Naive thymus-derived CD4-positive, alpha-beta T cell (primary cell): ENCODE measurements at regions not wholly inside any gene's neighbourhood (a gene's known extent, or its start where the extent isn't known, plus 50 kb on each side); places are given as distances from the start of the nearest gene placed in this dataset.

ENCODE experiments used
- ATAC-seq: fragments of 150-1000 bp; cut with Tn5 transposase; 2 replicates; pipeline ENCODE4 v1.10.0; 2021; ENCODE audit warnings: mild to moderate bottlenecking, moderate library complexity
- CTCF ChIA-PET: fragments of 350-600 bp; sonication (Branson Sonifier 250); formaldehyde crosslinking; loops from one replicate; lab custom pipeline; 2021; ENCODE audit warnings: antibody characterized with exemption; lab: Charles Lee
- POLR2A ChIA-PET: fragments of 350-600 bp; sonication (Branson Sonifier 250); formaldehyde crosslinking; loops from one replicate; lab custom pipeline; 2021; ENCODE audit warnings: antibody characterized with exemption, inconsistent platforms; lab: Charles Lee
- DNase-seq, 9 donors: peaks; one replicate each; pipeline versions ENCODE4 v3.0.0 to v3.0.0-alpha.2; 2020 to 2022; ENCODE audit warnings: mixed read lengths in 1 of 9
- H3K27ac ChIP-seq: one replicate; pipeline ENCODE4 v1.7.0; 2013; ENCODE audit warnings: mild to moderate bottlenecking, low read depth, low read length, moderate library complexity
- H3K27me3 ChIP-seq, 2 donors: one replicate each; pipeline ENCODE4 v1.7.0; 2013; ENCODE audit warnings: low read length in 2 of 2, mild to moderate bottlenecking in 2 of 2, moderate library complexity in 2 of 2; ENCODE audit not compliant: control insufficient read depth in 2 of 2, insufficient read depth in 2 of 2
- H3K36me3 ChIP-seq, 3 experiments: 1 replicate in 2 of 3; 2 replicates in 1 of 3; pipeline ENCODE4 v1.7.0; 2013; ENCODE audit warnings: low read length in 3 of 3, mild to moderate bottlenecking in 3 of 3, moderate library complexity in 1 of 3; ENCODE audit not compliant: insufficient read depth in 3 of 3, control insufficient read depth in 2 of 3
- H3K4me1 ChIP-seq, 2 donors: one replicate each; pipeline ENCODE4 v1.7.0; 2013; ENCODE audit warnings: low read length in 2 of 2, mild to moderate bottlenecking in 2 of 2, moderate library complexity in 1 of 2; ENCODE audit not compliant: control insufficient read depth in 2 of 2, insufficient read depth in 2 of 2
- H3K4me3 ChIP-seq: 2 replicates; pipeline ENCODE4 v1.7.0; 2013; ENCODE audit warnings: mild to moderate bottlenecking, low read length
- H3K9me3 ChIP-seq, 3 experiments: 1 replicate in 2 of 3; 2 replicates in 1 of 3; pipeline ENCODE4 v1.7.0; 2013; ENCODE audit warnings: low read length in 3 of 3; ENCODE audit not compliant: control insufficient read depth in 2 of 3
- H3K27ac Mint-ChIP-seq, 9 donors: one replicate each; pipeline ENCODE4 v1.8.0; 2020 to 2022; ENCODE audit warnings: mixed read lengths in 9 of 9, mild to moderate bottlenecking in 8 of 9, moderate library complexity in 5 of 9, inconsistent platforms in 2 of 9
- H3K27me3 Mint-ChIP-seq, 5 donors: one replicate each; pipeline ENCODE4 v1.8.0; 2021 to 2022; ENCODE audit warnings: mixed read lengths in 5 of 5, mild to moderate bottlenecking in 1 of 5
- H3K36me3 Mint-ChIP-seq, 5 donors: one replicate each; pipeline ENCODE4 v1.8.0; 2020 to 2022; ENCODE audit warnings: mixed read lengths in 5 of 5, mild to moderate bottlenecking in 3 of 5, inconsistent platforms in 1 of 5
- H3K4me1 Mint-ChIP-seq, 7 donors: one replicate each; pipeline ENCODE4 v1.8.0; 2020 to 2022; ENCODE audit warnings: mixed read lengths in 7 of 7, mild to moderate bottlenecking in 3 of 7, inconsistent platforms in 1 of 7
- H3K4me3 Mint-ChIP-seq, 10 donors: one replicate each; pipeline ENCODE4 v1.8.0; 2020 to 2022; ENCODE audit warnings: mild to moderate bottlenecking in 10 of 10, mixed read lengths in 10 of 10, moderate library complexity in 6 of 10, inconsistent platforms in 2 of 10
- H3K9me3 Mint-ChIP-seq, 11 donors: one replicate each; pipeline ENCODE4 v1.8.0; 2020 to 2022; ENCODE audit warnings: mixed read lengths in 11 of 11, mild to moderate bottlenecking in 4 of 11, inconsistent platforms in 1 of 11, moderate library complexity in 1 of 11
- intact Hi-C, 2 donors: fragments of 100-400 bp; cut with micrococcal nuclease; formaldehyde crosslinking; loops; one replicate each; pipeline ENCODE4 v1.15.1; 2023

DNA sequence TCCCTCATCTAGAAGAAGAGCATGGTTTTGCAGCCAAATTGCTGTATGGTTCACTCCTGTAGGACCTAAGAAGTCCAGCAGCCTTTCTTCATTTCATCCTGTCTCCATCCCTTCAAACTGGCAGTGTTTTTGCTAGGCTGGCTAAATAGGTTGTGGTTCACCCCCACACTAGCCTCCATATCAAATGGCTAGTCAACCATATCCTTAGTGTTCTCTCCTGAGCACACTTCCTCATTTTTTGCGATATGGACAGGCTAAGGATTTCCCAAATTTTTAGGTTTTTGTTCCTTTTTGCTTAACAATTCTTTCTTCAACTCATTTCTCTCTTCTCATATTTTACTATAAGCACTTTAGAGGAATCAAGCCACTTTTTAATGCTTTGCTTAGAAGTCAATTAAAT lies 98.8 kb upstream of the NOCT start:
- CTCF ChIA-PET, result no interaction called here

GRCh38 chr4:138915756-138916155 lies 99.8 kb upstream of the NOCT start:
- Histone ChIP-seq H3K36me3 (no peaks in the 10 kb centered on the region), H3K9me3 (no peaks in the 10 kb centered on the region), H3K4me3 (no peak overlapping the region), H3K4me1 (no peaks in the 10 kb centered on the region), H3K27me3 (no peaks in the 10 kb centered on the region), H3K27ac (no peak overlapping the region)
- Mint-ChIP-seq H3K9me3 (no peaks in the 10 kb centered on the region), H3K36me3 (no peaks in the 10 kb centered on the region), H3K4me3 (no peak overlapping the region), H3K4me1 (peaks cover 0 to 7% (median 0%) of the 10 kb centered on the region in 7 donors), H3K27me3 (peaks cover 4 to 23% (median 12%) of the 10 kb centered on the region in 5 donors), H3K27ac (no peak overlapping the region)
- ATAC-seq (no peak), DNase-seq (no peak)
- ChIA-PET CTCF (no interaction called here), POLR2A (no interaction called here)
- intact Hi-C loops, result loop anchor here in 1 of 2 donors (5.0 kb wide), 1 partner anchor 233 kb away; no protein-coding TSS in a partner anchor

More for the DNA sequence above, 98.8 kb upstream of the NOCT start:
- Histone ChIP-seq H3K36me3 (no peaks in the 10 kb centered on the region), H3K27ac (no peak overlapping the region), H3K27me3 (no peaks in the 10 kb centered on the region), H3K4me3 (no peak overlapping the region), H3K9me3 (no peaks in the 10 kb centered on the region), H3K4me1 (no peaks in the 10 kb centered on the region)
- Mint-ChIP-seq H3K27ac (no peak overlapping the region), H3K4me1 (peaks cover 0 to 7% (median 0%) of the 10 kb centered on the region in 7 donors), H3K27me3 (peaks cover 4 to 21% (median 9%) of the 10 kb centered on the region in 5 donors), H3K9me3 (no peaks in the 10 kb centered on the region), H3K4me3 (no peak overlapping the region), H3K36me3 (no peaks in the 10 kb centered on the region)
- POLR2A ChIA-PET, result no interaction called here
- DNase-seq (no peak), ATAC-seq (no peak)
- intact Hi-C loops, result loop anchor here in 1 of 2 donors (5.0 kb wide), 1 partner anchor 234 kb away; no protein-coding TSS in a partner anchor

- intact Hi-C loops, result no loop called here
- H3K27ac ChIP-seq, result no peak overlapping the region
- Mint-ChIP-seq H3K4me3 (no peak overlapping the region), H3K27me3 (peaks cover 0 to 16% (median 0%) of the 10 kb centered on the region in 5 donors), H3K9me3 (no peaks in the 10 kb centered on the region), H3K4me1 (no peaks in the 10 kb centered on the region), H3K27ac (no peak overlapping the region), H3K36me3 (no peaks in the 10 kb centered on the region)
- no peak overlapping the region for H3K4me3 ChIP-seq
- no peaks in the 10 kb centered on the region for H3K27me3 ChIP-seq
- ChIA-PET CTCF (no interaction called here), POLR2A (no interaction called here)
- H3K36me3 ChIP-seq, result no peaks in the 10 kb centered on the region
- no peak for ATAC-seq
- H3K4me1 ChIP-seq, result no peaks in the 10 kb centered on the region
- no peak for DNase-seq
- H3K9me3 ChIP-seq, result no peaks in the 10 kb centered on the region
Observed at GRCh38 chr4:138912704-138913340, 102.8 kb upstream of the NOCT start.

DNA sequence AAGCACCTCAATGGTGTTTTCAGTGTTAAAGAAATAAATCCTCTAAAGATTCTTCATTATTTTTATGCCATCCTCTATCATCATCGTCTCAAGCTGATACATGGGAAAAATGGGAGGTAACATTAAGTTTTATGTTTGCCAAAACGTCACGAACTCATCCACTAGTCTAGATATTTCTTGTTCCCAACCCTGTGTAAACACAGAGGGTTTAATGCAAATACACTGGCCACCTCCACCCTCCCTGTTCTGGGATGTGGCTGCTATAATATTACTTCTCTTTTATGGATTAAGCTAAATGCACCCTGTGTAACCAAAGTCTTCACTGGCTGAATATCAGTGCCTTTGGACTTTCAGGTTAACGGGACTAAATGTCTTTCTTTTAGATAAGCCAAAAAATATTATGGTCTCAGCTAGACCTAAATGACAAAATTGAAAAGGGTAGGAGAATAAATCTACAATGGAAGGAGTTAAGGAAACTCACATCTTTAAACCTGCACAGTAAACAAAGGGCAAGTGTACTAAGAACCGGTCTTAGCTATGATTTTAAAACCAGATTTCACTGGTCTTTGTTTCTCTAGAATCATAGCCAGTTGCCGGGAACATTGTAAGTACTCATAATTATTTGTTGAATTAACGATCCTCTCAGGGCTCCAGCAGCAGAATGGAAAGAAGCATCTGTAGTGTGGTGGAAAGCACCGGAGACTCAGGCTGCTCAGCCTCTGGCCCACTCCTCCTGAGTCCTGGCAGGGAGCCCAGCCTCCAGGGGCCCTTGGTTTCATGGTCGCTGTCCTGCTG lies 103.5 kb upstream of the NOCT start:
- Histone ChIP-seq H3K27ac (no peak overlapping the region), H3K9me3 (no peaks in the 10 kb centered on the region), H3K4me3 (no peak overlapping the region), H3K27me3 (no peaks in the 10 kb centered on the region), H3K4me1 (no peaks in the 10 kb centered on the region), H3K36me3 (no peaks in the 10 kb centered on the region)
- no peak for DNase-seq
- Mint-ChIP-seq H3K27me3 (peaks cover 0 to 16% (median 0%) of the 10 kb centered on the region in 5 donors), H3K4me1 (no peaks in the 10 kb centered on the region), H3K27ac (no peak overlapping the region), H3K4me3 (no peak overlapping the region), H3K36me3 (no peaks in the 10 kb centered on the region), H3K9me3 (no peaks in the 10 kb centered on the region)
- intact Hi-C loops, result no loop called here
- no peak for ATAC-seq
- ChIA-PET POLR2A (no interaction called here), CTCF (no interaction called here)

- ATAC-seq (peak; percentile 22), DNase-seq (no peak)
- Histone ChIP-seq H3K4me3 (no peak overlapping the region), H3K27ac (no peak overlapping the region), H3K9me3 (no peaks in the 10 kb centered on the region), H3K27me3 (no peaks in the 10 kb centered on the region), H3K36me3 (no peaks in the 10 kb centered on the region), H3K4me1 (no peaks in the 10 kb centered on the region)
- POLR2A ChIA-PET, result no interaction called here
- Mint-ChIP-seq H3K9me3 (no peaks in the 10 kb centered on the region), H3K27ac (no peak overlapping the region), H3K4me1 (no peaks in the 10 kb centered on the region), H3K36me3 (no peaks in the 10 kb centered on the region), H3K27me3 (peaks cover 0 to 16% (median 0%) of the 10 kb centered on the region in 5 donors), H3K4me3 (no peak overlapping the region)
- CTCF ChIA-PET, result no interaction called here
- intact Hi-C loops, result no loop called here
Observed at GRCh38 chr4:138910914-138911336, 104.7 kb upstream of the NOCT start.

DNA sequence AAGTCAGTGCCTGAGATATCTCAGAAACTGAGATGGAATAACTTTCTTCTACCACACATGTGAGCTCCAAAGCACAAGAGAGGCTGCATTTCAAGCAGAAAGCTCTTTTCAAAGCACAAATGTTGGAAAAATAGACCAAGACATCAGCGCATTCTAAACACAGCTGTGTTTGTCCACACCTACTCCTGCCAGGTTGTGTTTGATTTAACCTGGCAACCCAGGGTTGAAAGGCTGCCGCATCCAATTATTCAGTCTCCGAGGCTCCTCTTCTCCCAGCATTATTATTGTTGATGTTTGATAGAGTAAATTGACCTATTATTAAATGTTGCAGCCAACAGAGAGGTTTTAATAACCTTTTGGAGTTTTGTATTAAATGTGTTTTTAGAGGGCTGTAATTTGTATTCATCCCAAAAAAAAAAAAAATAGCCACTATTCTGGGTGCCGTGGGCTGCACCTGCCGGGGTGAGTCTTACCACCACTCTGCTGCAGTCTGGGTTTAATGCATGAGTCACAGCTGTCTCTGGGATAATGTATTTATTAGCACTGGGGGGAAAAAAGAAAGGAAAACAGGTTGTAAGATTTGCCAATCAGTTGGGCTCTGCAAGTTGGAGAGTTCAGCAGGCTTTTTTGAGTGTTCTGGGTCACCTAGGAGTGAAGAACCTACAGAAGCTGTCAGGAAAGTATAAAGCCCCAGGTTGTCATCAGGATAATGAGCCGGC lies 105.2 kb upstream of the NOCT start:
- no peaks in the 10 kb centered on the region for H3K27me3 ChIP-seq
- ChIA-PET POLR2A (no interaction called here), CTCF (no interaction called here)
- Mint-ChIP-seq H3K27me3 (peaks cover 0 to 16% (median 0%) of the 10 kb centered on the region in 5 donors), H3K9me3 (no peaks in the 10 kb centered on the region), H3K4me3 (no peak overlapping the region), H3K4me1 (no peaks in the 10 kb centered on the region), H3K36me3 (no peaks in the 10 kb centered on the region), H3K27ac (no peak overlapping the region)
- intact Hi-C loops, result no loop called here
- H3K36me3 ChIP-seq, result no peaks in the 10 kb centered on the region
- no peaks in the 10 kb centered on the region for H3K4me1 ChIP-seq
- H3K4me3 ChIP-seq, result no peak overlapping the region
- H3K9me3 ChIP-seq, result no peaks in the 10 kb centered on the region
- ATAC-seq, result no peak
- DNase-seq, result no peak
- no peak overlapping the region for H3K27ac ChIP-seq
